Astrocyte of the spinal cord (primary cell): ENCODE measurements at regions not wholly inside any gene's neighbourhood (a gene's known extent, or its start where the extent isn't known, plus 50 kb on each side); places are given as distances from the start of the nearest gene placed in this dataset.
"Not testable (repeated sequence)": the region's sequence is repeated elsewhere in the genome, so short reads cannot be mapped to it uniquely, and the experiment has no call there.

Source experiments
- DNase-seq: peaks from one replicate; pipeline ENCODE4 v3.0.0; 2011; ENCODE audit warnings: low read depth, low spot score
- H3K4me3 ChIP-seq: 2 replicates; pipeline ENCODE4 v1.5.1; 2011; ENCODE audit warnings: low read depth, mild to moderate bottlenecking, low read length, moderate library complexity
- in situ Hi-C: cut with HindIII; loops from 2 replicates; pipeline ENCODE4 v1.10.0; 2017; ENCODE audit warnings: low sequenced_read_pairs
- TF ChIP-seq, protein P1 (sequence below): IDR thresholded peaks from 2 replicates; pipeline ENCODE4 v1.5.1; 2012; ENCODE audit warnings: low read depth, mild to moderate bottlenecking, low read length, inconsistent platforms

GRCh38 chr10:78419481-78420265, 386.0 kb downstream of the RPS24 start:
- in situ Hi-C loops, result no loop called here
- TF ChIP-seq, protein P1, sequence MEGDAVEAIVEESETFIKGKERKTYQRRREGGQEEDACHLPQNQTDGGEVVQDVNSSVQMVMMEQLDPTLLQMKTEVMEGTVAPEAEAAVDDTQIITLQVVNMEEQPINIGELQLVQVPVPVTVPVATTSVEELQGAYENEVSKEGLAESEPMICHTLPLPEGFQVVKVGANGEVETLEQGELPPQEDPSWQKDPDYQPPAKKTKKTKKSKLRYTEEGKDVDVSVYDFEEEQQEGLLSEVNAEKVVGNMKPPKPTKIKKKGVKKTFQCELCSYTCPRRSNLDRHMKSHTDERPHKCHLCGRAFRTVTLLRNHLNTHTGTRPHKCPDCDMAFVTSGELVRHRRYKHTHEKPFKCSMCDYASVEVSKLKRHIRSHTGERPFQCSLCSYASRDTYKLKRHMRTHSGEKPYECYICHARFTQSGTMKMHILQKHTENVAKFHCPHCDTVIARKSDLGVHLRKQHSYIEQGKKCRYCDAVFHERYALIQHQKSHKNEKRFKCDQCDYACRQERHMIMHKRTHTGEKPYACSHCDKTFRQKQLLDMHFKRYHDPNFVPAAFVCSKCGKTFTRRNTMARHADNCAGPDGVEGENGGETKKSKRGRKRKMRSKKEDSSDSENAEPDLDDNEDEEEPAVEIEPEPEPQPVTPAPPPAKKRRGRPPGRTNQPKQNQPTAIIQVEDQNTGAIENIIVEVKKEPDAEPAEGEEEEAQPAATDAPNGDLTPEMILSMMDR, result no peak
- DNase-seq, result no peak
- no peak overlapping the region for H3K4me3 ChIP-seq

GRCh38 chr10:78420946-78421735, 387.5 kb downstream of the RPS24 start:
- no peak overlapping the region for H3K4me3 ChIP-seq
- in situ Hi-C loops, result no loop called here
- DNase-seq, result no peak
- TF ChIP-seq, protein P1, result no peak

DNA sequence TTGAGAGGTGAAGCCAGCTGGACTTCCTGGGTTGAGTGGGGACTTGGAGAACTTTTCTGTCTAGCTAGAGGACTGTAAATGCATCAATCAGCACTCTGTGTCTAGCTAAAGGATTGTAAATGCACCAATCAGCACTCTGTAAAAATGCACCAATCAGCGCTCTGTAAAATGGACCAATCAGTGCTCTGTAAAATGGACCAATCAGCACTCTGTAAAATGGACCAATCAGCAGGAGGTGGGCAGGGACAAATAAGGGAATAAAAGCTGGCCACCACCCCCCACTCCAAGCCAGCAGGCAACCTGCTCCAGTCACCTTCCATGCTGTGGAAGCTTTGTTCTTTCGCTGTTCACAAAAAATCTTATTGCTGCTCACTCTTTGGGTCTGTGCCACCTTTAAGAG, 390.4 kb downstream of the RPS24 start:
- H3K4me3 ChIP-seq, DNase-seq, in situ Hi-C loops: not testable (repeated sequence)

GRCh38 chr10:78424723-78425122, 391.1 kb downstream of the RPS24 start:
- no peak for DNase-seq
- TF ChIP-seq, protein P1, result peak; percentile 33
- no peak overlapping the region for H3K4me3 ChIP-seq
- in situ Hi-C loops, result no loop called here

DNA sequence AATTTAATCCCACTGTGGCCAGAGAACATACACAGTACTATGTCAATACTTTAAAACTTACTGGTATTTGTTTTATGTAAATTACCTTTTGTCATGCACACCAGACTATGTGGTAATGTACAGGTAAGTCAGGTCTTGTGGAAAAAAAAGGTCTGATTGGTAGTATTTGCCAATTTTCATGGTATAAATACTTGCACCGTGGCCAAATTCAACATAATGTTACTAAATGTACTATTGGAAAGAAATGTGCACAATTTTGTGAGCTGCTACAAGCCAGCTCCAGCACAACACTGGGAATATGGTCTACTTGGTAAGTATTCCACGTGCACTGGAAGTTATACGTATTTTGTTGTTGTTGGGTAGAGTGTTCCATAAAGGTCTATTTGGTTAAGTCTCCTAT, 392.5 kb downstream of the RPS24 start:
- in situ Hi-C loops, result no loop called here
- TF ChIP-seq, protein P1, result no peak
- no peak overlapping the region for H3K4me3 ChIP-seq
- no peak for DNase-seq

- TF ChIP-seq, protein P1, result no peak
- H3K4me3 ChIP-seq, result no peak overlapping the region
- no peak for DNase-seq
- in situ Hi-C loops, result no loop called here
These were observed 393.9 kb downstream of the RPS24 start for GRCh38 chr10:78427497-78428031.

GRCh38 chr10:78428579-78428978, 394.9 kb downstream of the RPS24 start:
- no peak overlapping the region for H3K4me3 ChIP-seq
- TF ChIP-seq, protein P1, result no peak
- in situ Hi-C loops, result no loop called here
- DNase-seq, result no peak
